SK-N-DZ (cell line): ENCODE measurements at regions not wholly inside any gene's neighbourhood (a gene's known extent, or its start where the extent isn't known, plus 50 kb on each side); places are given as distances from the start of the nearest gene placed in this dataset.

ENCODE experiments used
- DNase-seq: peaks from one replicate; pipeline ENCODE4 v3.0.0-alpha.2; 2015; ENCODE audit warnings: low spot score

DNA sequence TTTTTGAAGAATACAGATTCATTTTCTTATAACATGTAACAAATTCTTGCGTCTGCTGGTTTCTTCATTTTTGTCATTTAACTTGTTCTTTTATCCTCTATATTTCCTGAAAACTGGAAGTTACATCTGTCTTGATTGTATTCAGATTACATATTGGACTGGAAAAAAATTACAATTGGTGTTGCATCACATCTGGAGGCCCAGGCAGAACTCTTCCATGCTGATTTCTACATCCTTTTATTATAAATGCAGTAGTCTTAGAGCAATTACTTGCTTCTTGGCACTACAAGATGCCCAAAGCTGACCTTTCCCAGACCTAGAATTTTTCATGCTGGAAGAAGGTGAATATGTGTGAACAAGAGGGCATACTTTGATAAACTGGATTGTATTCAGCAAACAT lies 460.9 kb upstream of the CNTNAP2 start:
- no peak for DNase-seq

DNA sequence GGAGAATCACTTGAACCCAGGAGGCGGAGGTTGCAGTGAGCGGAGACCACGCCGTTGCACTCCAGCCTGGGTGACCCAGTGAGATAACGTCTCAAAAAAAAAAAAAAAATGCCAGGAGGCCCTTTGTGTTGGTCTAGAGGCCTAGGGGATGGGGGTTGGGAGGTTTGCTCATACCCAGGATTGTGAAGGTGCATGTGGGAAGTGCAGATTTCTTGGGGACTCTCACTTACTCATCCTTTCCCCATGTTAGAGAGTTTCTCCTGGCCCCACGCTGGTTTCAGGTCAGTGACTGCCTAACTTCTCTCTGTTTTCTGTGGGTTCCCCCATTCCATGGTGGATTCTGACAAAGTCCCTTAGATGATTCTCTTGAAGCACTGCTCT lies 471.5 kb upstream of the CNTNAP2 start:
- no peak for DNase-seq

DNA sequence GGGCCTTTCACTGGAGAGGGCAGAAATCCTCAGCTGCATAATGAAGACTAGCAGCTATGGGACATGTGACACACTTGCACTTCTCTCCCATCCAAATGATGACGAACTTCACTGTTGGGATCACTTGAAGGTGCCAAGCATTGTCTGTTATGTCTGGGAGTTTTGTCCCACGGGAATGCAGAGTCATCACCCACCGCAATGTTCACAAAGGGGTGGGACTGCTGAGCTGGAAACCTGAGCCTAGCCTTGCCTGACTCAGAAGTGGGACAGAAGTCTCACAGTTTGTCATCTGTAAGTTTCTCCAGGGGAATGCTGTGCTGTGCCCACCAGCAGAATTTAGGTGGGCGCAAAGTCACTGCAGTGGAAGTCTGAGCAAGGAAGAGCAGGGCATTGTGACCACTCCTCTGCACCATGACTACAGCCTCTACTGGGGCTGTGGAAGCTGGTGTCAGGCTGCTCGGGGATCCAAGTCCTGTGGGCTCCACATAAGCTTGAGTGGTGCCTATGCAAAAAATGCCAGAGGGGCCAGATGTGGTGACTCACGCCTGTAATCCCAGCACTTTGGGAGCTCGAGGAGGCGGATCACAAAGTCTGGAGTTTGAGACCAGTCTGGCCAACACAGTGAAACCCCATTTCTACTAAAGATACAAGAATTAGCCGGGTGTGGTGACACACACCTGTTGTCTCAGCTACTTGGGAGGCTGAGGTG lies 472.0 kb upstream of the CNTNAP2 start:
- DNase-seq: no peak

DNA sequence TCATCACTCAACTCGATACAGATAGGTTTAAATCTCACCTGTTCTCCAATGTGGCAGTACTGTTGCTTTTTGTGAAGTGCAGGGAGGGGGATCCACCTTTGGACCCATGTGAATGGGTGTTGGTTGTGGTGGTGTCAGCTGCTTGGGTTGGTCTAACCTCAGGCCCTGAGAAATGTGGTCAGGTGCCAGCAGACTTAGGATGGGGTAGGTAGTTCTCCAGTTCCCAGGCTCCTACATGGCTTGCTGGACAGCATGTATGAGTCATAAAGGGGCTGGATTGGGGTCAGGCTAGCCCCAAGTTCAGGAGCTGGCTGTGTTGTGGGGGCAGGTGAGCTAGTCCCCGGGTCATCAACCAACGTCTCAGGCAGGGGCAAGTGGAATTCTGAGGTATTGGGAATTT lies 472.6 kb upstream of the CNTNAP2 start:
- DNase-seq: no peak

DNA sequence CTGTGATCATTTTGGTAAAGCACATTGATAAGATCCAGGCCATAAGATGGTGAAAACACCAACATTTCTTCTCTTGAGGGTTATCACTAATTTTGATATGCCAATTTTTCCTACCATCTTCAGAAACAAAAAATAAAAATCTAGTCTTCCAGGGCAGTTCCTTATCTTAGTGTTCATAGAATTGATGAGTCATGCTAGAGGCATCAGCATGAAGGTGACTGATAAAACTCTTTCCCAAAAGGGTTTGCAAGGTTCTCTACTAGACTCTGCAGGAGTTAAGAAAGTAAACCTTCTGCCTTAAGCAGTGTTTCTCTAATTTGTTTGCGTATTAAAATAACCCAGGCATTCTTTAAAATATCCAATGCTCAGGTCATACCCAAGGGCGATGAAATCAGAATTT lies 483.1 kb upstream of the CNTNAP2 start:
- no peak for DNase-seq

DNA sequence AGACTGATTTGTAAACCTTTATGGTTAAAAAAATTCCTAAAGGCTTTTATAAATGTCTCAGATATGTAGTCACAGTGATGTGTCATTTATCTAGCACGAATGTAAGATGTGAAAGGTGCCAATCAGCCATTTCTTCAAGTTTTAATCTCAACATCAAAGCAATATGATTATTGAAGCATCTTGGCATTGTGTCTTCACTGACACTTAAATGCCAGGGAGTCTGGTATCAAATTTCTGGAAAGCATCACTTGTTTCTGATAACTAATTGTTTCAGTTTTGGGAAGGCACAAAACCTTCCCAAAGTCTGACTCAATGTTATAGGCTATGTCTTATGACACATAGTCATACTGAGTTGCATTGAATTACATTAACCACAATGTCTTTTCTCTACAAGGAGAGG lies 492.0 kb upstream of the CNTNAP2 start:
- DNase-seq: no peak

DNA sequence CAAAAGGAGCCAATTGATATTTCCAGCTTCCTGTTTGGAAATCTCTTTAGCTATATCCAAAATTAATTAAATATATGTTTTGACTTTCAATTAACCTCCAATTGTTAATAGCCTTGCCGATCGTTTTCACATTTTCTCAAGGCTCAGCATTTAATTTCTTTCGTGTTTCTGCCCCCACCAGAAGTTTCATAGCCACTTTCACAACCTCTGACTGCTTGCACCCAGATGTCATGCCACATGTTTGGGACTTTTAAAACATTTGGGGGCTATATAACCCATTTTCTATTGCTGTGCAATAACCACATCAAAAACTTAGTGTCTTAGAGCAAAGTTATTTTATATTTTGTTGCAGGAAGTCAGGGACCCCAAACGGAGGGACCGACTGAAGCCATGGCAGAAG lies 510.6 kb upstream of the CNTNAP2 start:
- DNase-seq: no peak

DNA sequence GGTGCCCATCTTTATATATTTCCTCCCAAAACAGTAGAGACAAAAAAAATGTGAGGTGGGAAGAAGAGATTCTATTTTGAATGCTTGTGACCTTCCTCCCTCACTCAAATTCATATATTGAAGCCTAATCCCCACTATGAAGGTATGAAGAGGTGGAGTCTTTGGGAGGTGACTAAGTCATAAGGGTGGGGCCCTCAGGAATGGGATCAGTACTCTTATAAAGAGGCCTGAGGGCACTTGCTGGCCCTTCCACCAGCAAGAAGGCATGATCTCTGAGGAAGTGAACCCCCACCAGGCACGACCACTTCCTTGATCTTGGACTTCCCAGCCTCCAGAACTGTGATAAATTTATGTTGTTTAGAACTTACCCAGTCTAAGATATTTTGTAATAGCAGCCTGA lies 517.2 kb upstream of the CNTNAP2 start:
- no peak for DNase-seq

DNA sequence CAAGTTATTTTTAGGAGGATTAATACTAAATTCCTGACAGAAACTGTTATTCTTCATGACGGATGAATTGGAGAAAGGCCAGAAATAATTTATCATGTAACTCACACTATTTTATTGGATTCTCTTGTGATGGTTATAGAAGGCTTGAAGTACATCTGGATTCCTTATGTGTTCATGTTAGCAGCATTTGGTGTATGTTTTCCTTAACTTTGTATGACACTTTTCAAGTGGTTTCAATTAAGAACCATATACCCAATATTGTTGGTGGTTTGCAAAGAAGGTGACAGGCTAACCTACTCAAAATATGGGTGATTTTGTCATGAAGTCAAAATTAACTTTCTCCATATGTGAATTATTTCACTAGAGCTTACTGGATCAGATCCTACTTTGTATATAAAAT lies 532.2 kb upstream of the CNTNAP2 start:
- no peak for DNase-seq

DNA sequence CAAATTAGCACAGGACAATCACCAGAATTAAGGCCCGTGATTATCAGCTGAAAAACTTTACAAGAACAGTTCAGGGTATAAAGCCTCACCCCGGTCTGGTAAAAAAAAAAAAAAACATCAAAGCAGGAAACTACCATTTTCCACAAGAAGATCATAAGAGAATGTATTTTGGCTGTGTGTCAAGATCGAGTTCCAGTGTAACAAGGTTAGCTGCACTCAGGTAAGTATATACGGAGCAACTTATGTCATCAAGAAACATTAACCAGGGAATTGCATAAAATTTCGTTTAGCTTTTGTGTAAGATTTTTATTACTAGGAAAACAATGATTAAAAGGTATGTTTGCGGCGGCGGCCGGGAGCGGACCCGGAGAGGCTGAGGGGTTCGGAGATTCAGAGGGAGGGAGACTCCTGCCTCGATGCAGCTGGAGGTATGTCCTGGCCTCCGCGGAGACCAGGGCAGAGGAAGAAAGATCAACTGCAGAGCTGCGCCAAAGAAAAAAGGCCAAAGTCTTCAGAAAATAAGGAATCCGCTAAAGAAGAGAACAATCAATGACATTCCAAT lies 533.8 kb upstream of the CNTNAP2 start:
- DNase-seq: no peak

DNA sequence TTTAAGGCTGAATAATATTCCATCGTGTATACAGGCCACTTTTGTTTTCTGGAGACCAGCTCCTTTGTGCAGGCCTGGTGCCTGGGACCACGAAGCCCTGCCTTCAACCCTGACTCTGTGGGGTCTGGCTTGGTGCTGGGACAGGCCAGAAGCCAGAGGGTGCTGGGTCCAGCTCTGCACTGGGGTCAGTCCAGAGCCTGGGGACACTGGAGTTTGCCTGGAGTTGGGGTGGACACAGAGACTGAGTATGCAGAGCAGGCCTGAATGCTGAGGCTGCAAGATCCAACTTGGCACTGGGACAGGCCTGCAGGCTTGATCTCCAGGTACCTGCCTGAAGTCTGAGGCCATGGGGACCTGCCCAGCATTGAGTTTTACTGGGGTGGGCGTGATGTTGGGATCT lies 558.8 kb upstream of the CNTNAP2 start:
- DNase-seq: no peak

DNA sequence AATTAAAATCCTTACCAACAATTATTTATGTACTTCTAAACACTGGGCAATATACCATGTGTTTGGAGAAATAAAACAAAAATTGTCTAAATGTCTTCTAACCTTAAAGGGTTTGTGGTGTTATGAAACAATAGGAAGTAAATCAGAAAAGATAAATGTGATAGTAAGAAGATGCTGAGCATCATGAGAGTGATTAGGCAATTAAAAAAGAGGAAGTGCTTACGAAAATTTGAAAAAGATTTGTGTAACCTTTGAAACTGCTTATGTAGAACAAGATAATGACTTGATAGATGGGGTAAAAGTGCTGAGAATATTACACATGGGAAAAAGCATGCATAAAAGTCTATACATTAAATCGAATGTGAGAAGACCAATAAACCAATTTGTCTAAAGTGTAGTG lies 573.4 kb upstream of the CNTNAP2 start:
- no peak for DNase-seq

DNA sequence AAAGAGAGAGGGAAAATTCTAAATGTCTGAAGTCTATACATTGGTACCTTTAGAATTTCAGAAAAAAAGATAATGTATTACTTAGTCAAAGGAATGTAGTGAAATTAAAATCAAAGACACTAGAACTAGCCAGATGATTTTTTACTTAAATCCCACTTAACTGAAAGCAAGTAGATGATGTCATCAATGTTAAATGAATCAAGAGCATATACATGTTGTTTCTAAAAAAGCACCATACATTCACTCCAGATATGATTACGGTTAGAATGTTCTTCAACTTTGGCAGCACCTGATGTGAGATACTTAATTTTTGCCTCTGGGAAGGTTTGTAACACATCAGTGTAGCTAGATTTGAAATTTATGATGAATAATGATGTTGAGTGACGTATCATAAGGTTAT lies 576.7 kb upstream of the CNTNAP2 start:
- DNase-seq: no peak

DNA sequence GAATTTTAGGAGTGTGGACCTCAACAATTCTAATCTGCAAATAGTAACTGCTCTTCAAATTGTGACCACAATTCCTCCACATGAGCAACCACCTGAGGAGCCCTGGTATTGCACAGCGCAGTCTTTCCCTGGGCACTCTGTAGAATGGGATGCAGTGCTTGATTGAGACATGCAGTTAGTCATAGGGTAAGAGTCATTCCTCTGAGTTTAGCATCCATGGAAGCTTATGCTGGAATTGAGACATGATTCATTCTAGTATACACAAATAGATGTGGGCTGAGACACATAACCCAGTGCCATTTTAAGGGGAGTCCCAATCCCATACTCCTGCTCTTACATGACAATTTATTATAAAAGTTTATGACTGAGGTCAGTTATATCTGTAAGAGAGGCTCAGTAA lies 582.3 kb upstream of the CNTNAP2 start:
- no peak for DNase-seq

DNA sequence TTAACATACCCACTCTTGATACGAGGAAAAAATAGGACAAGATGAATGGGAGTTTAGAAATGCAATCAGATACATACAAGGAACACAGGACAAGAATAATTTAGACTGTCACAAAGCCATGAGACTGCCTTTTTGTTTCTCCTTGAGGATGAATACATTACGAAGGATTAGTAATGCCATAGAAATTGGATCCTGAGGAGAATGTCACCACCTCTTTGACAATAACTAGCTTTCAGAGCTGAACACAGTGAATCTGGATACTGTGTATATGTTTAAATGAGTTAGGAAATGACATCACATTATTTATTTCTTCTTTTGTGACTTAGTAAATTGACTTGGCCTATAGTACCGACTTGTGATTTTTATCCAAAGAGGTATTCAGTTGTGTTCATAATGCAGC lies 596.3 kb upstream of the CNTNAP2 start:
- no peak for DNase-seq

DNA sequence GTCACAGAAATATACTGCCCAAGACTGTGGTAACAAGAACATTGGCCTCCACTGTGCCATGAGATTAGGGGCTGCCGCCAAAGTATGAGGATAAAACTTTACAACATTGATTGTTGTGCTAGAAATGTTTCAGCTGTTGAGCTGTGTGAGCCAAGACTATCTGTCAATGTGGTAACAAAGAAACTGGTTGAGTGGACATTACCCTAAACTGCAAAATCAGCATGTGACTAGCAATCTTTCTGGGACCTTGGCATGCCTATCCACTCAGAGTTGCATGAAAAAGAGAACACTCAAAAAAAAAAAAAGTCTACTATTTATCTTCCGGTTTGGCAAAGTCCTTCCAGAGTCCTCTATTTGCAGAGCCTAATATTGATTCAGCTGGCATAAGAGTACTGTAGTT lies 605.6 kb upstream of the CNTNAP2 start:
- no peak for DNase-seq

DNA sequence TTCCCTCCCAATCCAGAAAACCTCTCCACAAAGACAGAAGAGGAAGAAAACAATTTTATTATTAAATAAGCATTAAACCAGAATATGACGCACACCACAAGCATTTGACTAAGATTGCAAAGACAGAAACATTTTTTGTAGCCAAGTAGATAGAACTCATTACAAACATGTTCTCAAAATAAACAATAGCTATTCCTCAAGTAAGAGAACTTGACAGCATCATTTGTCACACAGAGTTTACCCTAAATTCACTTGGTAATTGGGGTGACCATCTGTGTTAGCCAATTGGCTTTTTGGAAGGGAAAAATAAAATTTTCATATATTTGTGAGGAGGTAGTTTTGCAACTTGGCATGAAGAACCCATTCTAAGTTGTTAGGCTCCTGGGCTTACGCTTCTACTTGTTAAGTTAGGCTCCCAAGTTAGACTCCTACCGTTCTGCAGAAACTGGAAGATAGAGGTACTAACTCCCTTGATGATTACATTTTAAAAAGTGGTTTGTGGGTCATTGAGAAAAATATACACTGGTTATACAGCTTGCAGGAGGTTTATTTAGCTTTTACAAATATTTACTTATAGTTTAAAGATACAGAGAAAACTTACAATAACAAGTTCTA lies 618.6 kb upstream of the CNTNAP2 start:
- no peak for DNase-seq

DNA sequence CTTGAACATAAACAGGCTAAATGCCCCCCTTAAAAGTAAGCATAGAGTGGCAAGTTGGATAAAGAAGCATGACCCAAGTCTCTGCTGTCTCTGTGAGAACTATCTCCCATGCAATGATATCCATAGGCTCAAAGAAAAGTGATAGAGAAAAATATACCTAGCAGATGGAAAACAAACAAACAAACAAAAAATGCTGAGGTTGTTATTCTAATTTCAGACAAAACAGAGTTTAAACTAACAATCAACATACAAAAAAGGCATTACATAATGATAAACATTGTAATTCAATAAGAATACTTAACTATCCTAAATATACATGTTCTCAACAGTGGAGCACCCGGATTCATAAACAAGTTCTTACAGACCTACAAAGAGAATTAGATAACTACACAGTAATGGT lies 626.2 kb upstream of the CNTNAP2 start:
- DNase-seq: no peak

DNA sequence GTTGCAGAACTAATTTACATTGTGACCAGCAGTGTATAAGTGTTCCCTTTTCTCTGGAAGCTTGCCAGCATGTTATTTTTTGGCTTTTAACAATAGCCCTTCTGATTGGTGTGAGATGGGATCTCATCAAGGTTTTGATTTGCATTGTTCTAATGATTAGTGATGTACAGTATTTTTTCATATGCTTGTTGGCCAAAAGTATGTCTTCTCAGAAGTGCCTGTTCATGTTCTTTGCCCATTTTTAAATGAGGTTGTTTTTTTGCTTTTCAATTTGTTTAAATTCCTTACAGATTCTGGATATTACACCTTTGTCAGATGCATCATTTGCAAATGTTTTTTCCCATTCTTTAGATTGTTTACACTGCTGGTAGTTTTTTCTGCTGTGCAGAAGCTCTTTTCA lies 627.0 kb upstream of the CNTNAP2 start:
- DNase-seq: no peak

DNA sequence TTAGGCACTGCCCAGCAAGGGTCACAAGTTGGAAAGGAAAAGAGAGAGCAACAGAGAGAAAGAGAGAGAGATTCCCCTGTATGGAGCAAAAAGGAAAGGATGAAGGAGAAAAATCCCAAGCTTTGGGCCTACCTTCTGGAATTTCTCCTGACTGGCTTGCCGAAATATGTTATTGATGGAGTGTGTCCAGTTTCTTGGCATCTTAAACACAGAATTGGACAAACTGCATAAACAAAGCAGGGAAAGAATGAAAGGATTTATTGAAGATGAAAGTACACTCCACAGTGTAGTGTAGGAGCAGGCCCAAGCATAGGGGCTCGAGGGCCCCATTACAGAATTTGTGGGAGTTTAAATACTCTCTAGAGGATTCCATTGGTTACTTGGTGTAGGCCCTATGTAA lies 627.8 kb upstream of the CNTNAP2 start:
- DNase-seq: no peak

DNA sequence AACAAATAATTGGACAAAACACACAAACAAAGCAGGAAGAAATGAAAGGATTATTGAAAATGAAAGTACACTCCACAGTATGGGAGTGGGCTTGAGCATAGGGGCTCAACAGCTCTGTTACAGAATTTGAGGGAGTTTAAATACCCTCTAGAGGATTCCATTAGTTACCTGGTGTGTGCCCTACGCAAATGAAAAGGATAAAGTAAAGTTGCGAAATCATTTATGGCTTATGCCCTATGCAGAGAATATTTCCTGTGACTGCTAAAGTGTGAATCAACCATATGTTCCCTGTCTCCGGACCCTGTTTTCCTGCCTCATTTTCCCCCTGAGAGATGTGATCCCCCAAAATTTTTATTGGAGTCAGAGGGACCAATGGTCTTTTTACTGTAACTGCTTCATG lies 634.6 kb upstream of the CNTNAP2 start:
- DNase-seq: no peak

DNA sequence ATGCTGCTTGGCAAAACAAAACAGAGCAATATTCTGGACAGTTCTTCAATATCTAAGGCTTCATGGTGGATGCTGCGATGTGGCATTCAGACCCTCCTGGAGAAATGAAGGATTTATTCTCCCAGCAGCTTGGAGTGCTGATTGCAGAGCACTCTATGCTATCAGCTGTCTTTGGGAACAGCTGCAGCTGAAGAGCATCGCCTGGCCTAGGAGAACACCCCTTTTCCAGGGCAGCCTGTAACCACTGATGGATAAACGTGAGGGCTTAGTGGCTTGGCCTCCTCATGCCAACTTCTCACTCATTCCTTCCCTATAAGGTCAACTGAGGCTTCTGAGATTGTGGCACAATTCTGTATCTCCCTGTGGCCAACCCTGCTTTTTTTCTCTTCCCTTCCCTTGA lies 638.1 kb upstream of the CNTNAP2 start:
- DNase-seq: no peak

DNA sequence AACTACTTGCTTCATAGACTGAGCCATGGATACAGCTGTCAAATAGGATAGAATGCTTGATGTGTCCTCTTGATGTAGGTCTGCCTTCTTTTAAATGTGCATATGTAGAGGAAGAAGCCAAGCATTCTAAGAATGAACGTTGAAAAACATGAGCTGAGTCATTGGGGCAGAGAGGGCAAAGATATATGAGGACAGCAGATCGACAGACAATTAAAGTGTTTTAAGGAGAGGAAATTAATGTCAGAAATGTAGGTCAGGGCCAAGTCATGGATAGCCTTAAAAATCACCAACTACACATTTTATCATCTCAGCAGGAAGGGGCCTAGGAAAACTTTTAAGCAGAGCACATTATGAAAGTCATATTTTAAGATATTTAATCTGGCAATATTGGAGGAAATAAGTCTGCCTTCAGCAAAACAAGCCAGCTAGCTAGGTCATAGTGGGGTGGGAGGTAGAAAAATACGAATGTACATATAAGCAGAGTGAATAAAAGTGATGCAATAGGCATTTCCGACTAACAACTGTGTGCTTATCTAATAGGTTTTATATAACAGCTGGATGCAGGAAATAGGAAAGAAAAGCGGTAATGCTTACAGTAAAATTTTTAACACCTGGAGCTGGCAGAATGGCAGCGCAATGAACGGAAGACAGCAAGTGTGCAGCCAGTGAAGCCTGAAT lies 638.3 kb upstream of the TPK1 start:
- DNase-seq: no peak
